HepG2 (cell line): ENCODE measurements at regions not wholly inside any gene's neighbourhood (a gene's known extent, or its start where the extent isn't known, plus 50 kb on each side); places are given as distances from the start of the nearest gene placed in this dataset.

Source experiments
- ATAC-seq: fragments of 200-7000 bp; cut with Tn5 transposase; 3 replicates; pipeline ENCODE4 v1.9.1; 2020; ENCODE audit warnings: mild to moderate bottlenecking, moderate library complexity
- BruUV-seq: library from RNA; stranded (reverse); fragments of 400-500 nt; replicated peaks from 2 replicates; lab custom pipeline; 2021; lab: Mats Ljungman, UMichigan
- CTCF ChIA-PET: fragments of 300-600 bp; formaldehyde crosslinking; extraction: SDS; loops from one replicate; lab custom pipeline; 2021; ENCODE audit warnings: low total read pairs, inconsistent platforms, low intra/inter-chr PET ratio; lab: Yijun Ruan, JAX
- POLR2A ChIA-PET: fragments of 350-600 bp; sonication (Branson Sonifier 250); formaldehyde crosslinking; loops from one replicate; lab custom pipeline; 2020; ENCODE audit warnings: antibody characterized with exemption, inconsistent platforms; lab: Yijun Ruan, JAX
- DNase-seq: peaks from one replicate; pipeline ENCODE4 v3.0.0-alpha.2; 2015; ENCODE audit warnings: low spot score
- FAIRE-seq: peaks from 3 replicates; lab custom pipeline; 2011; peaks lifted over from hg19 to GRCh38; lab: Jason Lieb, UNC
- H2AFZ ChIP-seq: one replicate; pipeline ENCODE4 v1.6.1; 2011; ENCODE audit warnings: low read length, inconsistent platforms
- H3K27ac ChIP-seq: fragments of 300-600 bp; 3 replicates; pipeline ENCODE4 v1.8.0; 2011; ENCODE audit warnings: mixed run types, mild to moderate bottlenecking, mixed read lengths, low read length, inconsistent platforms; ENCODE audit not compliant: insufficient read depth; ENCODE audit errors: extremely low read length
- H3K27me3 ChIP-seq, 2 experiments: fragments of 200-600 bp in 1 of 2; 2 replicates in 1 of 2; 3 replicates in 1 of 2; pipeline versions ENCODE4 v1.6.0 to v1.8.0; 2011; ENCODE audit warnings: low read length in 2 of 2, mild to moderate bottlenecking in 2 of 2, moderate library complexity in 2 of 2, inconsistent platforms in 1 of 2; ENCODE audit not compliant: insufficient read depth in 2 of 2, control insufficient read depth in 1 of 2
- H3K36me3 ChIP-seq, 2 experiments: fragments of 200-600 bp in 1 of 2; replicated peaks in 1 of 2; 2 replicates in 1 of 2; 3 replicates in 1 of 2; pipeline versions ENCODE4 v1.5.1 to v1.8.0; 2011; ENCODE audit warnings: low read length in 2 of 2, inconsistent platforms in 1 of 2; ENCODE audit not compliant: insufficient read depth in 2 of 2, control insufficient read depth in 1 of 2
- H3K4me1 ChIP-seq: 2 replicates; pipeline ENCODE4 v1.5.1; 2012; ENCODE audit warnings: low read length, inconsistent platforms; ENCODE audit not compliant: insufficient read depth
- H3K4me2 ChIP-seq: 2 replicates; pipeline ENCODE4 v1.6.0; 2011; ENCODE audit warnings: low read depth, low read length, inconsistent platforms
- H3K4me3 ChIP-seq, 3 experiments: fragments of 200-600 bp in 1 of 3; sonication (generic), shearing (Covaris generic) in 1 of 3; replicated peaks in 1 of 3; 2 replicates each; pipeline ENCODE4 v1.5.1; 2011 to 2016; ENCODE audit warnings: low read length in 3 of 3, inconsistent platforms in 2 of 3, low read depth in 2 of 3, mild to moderate bottlenecking in 2 of 3, control low read depth in 1 of 3, mixed read lengths in 1 of 3; ENCODE audit not compliant: insufficient read depth in 1 of 3
- H3K79me2 ChIP-seq: one replicate; pipeline ENCODE4 v1.6.1; 2011; ENCODE audit warnings: low read length, inconsistent platforms; ENCODE audit not compliant: insufficient read depth
- H3K9ac ChIP-seq: 2 replicates; pipeline ENCODE4 v1.6.0; 2011; ENCODE audit warnings: mild to moderate bottlenecking, low read depth, low read length, inconsistent platforms; ENCODE audit not compliant: insufficient read depth
- H3K9me3 ChIP-seq: 2 replicates; pipeline ENCODE4 v1.5.1; 2012; ENCODE audit warnings: mild to moderate bottlenecking, low read length
- H4K20me1 ChIP-seq: 2 replicates; pipeline ENCODE4 v1.6.0; 2011; ENCODE audit warnings: inconsistent platforms, mild to moderate bottlenecking, low read length, moderate library complexity; ENCODE audit not compliant: insufficient read depth
- CEBPG ChIP-seq: IDR thresholded peaks from 2 replicates; pipeline ENCODE4 v1.6.1; 2016
- IKZF1 ChIP-seq: fragments of 450-650 bp; IDR thresholded peaks from 2 replicates; pipeline ENCODE4 v1.7.1; 2016
- TOE1 ChIP-seq: sonication (generic); formaldehyde crosslinking; IDR thresholded peaks from 2 replicates; pipeline ENCODE4 v1.4.0; 2020; ENCODE audit warnings: mild to moderate bottlenecking, missing genetic modification reagents
- ZBTB46 ChIP-seq: sonication (generic); formaldehyde crosslinking; IDR thresholded peaks from 2 replicates; pipeline ENCODE4 v1.4.0; 2020; ENCODE audit warnings: mild to moderate bottlenecking, missing genetic modification reagents, borderline replicate concordance
- ZFP41 ChIP-seq: sonication (generic); formaldehyde crosslinking; IDR thresholded peaks from 2 replicates; pipeline ENCODE4 v1.4.0; 2020; ENCODE audit warnings: mild to moderate bottlenecking, missing genetic modification reagents, borderline replicate concordance
- ZNF652 ChIP-seq: IDR thresholded peaks from 2 replicates; pipeline ENCODE4 v1.6.1; 2016; ENCODE audit warnings: low read depth, borderline replicate concordance
- ZNF781 ChIP-seq: sonication (generic); formaldehyde crosslinking; IDR thresholded peaks from 2 replicates; pipeline ENCODE4 v1.5.1; 2020; ENCODE audit warnings: borderline replicate concordance, mild to moderate bottlenecking, missing genetic modification reagents; ENCODE audit errors: not compliant biosample characterization
- ZNF841 ChIP-seq: sonication (generic); formaldehyde crosslinking; IDR thresholded peaks from 2 replicates; pipeline ENCODE4 v1.8.1; 2023; ENCODE audit warnings: missing genetic modification reagents, borderline replicate concordance
- WGBS: methylation state at CpG from one replicate; pipeline ENCODE4 v1.1.6; 2017; ENCODE audit warnings: low lambda C conversion rate; 5-methylcytosine and 5-hydroxymethylcytosine counted together
- in situ Hi-C: cut with HindIII; loops from 2 replicates; pipeline ENCODE4 v1.10.0; 2017; ENCODE audit warnings: low pct_unique_long_range_greater_than_20kb; ENCODE audit not compliant: extremely low pct_ligation_motif_present
- intact Hi-C: fragments of 100-400 bp; cut with micrococcal nuclease; formaldehyde crosslinking; loops from one replicate; pipeline ENCODE4 v1.10.0; 2022; ENCODE audit not compliant: unreplicated experiment

- no peak for DNase-seq
- Histone ChIP-seq H2AFZ (no peak overlapping the region), H3K9ac (no peak overlapping the region), H3K27ac (no peak overlapping the region), H3K4me2 (no peak overlapping the region), H4K20me1 (no peaks in the 10 kb centered on the region), H3K36me3 (no peaks in the 10 kb centered on the region), H3K79me2 (no peaks in the 10 kb centered on the region), H3K4me3 (no peak overlapping the region), H3K27me3 (no peaks in the 10 kb centered on the region), H3K9me3 (no peaks in the 10 kb centered on the region), H3K4me1 (no peaks in the 10 kb centered on the region)
- BruUV-seq, result no TSS peak
- FAIRE-seq, result no peak
- no peak for TF ChIP-seq ZNF841 (CRISPR knock-in tag)
- TF ChIP-seq TOE1, result no peak
- TF ChIP-seq IKZF1, result no peak
- no peak for TF ChIP-seq ZFP41 (CRISPR knock-in tag)
- ATAC-seq, result no peak
- CTCF ChIA-PET, result no interaction called here
- in situ Hi-C loops, result no loop called here
- POLR2A ChIA-PET, result no interaction called here
- intact Hi-C loops, result no loop called here
- WGBS, result 58% methylated on average over 4 of the region's 4 CpGs
These were observed 587.5 kb upstream of the DSEL start for GRCh38 chr18:68104036-68104435.

GRCh38 chr18:68103561-68103960 is 587.0 kb upstream of the DSEL start:
- H3K36me3 ChIP-seq, result no peaks in the 10 kb centered on the region
- POLR2A ChIA-PET, result no interaction called here
- no peaks in the 10 kb centered on the region for H4K20me1 ChIP-seq
- in situ Hi-C loops, result no loop called here
- no peaks in the 10 kb centered on the region for H3K79me2 ChIP-seq
- no TSS peak for BruUV-seq
- DNase-seq (no peak), FAIRE-seq (no peak), ATAC-seq (no peak)
- intact Hi-C loops, result no loop called here
- no peak overlapping the region for H3K4me2 ChIP-seq
- H3K9me3 ChIP-seq, result no peaks in the 10 kb centered on the region
- no peak for TF ChIP-seq ZNF781 (CRISPR knock-in tag)
- no peak for TF ChIP-seq CEBPG (CRISPR knock-in tag)
- no peak for TF ChIP-seq ZBTB46 (CRISPR knock-in tag)
- no peak for TF ChIP-seq ZNF652
- no peak overlapping the region for H3K9ac ChIP-seq
- 6% methylated on average over 2 of the region's 2 CpGs for WGBS
- H3K27me3 ChIP-seq, result no peaks in the 10 kb centered on the region
- no peaks in the 10 kb centered on the region for H3K4me1 ChIP-seq
- CTCF ChIA-PET, result no interaction called here
- H3K27ac ChIP-seq, result no peak overlapping the region
- no peak overlapping the region for H3K4me3 ChIP-seq
- H2AFZ ChIP-seq, result no peak overlapping the region
